ENCODE measurements at regions not wholly inside any gene's neighbourhood (a gene's known extent, or its start where the extent isn't known, plus 50 kb on each side); places are given as distances from the start of the nearest gene placed in this dataset.

DNA sequence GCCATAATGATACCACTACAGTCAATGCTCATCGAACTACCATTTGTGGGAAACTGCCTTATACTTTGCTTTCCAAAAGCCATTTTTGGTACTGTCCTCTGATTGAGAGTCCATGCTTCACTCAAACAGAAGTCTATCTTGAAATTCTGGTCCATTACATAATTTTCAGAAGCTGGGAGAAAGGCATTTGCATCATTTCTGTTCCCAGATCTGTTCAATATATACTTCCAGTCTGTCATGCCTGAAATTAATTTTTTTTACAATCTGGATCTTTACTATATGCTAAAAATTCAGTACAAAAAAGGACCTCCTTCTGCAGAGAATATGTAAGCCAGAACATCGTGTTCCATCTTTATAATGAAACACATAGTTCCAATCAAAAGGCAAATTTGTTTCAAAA is 528.9 kb upstream of the MEF2C start:
- H3K27me3 ChIP-seq (ENCODE audit: insufficient read depth, poor library complexity, severe bottlenecking), result no peaks in the 10 kb centered on the region
- TF ChIP-seq POLR2AphosphoS5 (IDR thresholded peaks at IDR 0.05; ENCODE audit: low read depth) (no peak), GABPA (IDR thresholded peaks at IDR 0.05; ENCODE audit: low read depth) (no peak), SPI1 (IDR thresholded peaks at IDR 0.05; ENCODE audit: borderline replicate concordance, low read depth) (no peak)
- TF ChIP-seq, protein P1, sequence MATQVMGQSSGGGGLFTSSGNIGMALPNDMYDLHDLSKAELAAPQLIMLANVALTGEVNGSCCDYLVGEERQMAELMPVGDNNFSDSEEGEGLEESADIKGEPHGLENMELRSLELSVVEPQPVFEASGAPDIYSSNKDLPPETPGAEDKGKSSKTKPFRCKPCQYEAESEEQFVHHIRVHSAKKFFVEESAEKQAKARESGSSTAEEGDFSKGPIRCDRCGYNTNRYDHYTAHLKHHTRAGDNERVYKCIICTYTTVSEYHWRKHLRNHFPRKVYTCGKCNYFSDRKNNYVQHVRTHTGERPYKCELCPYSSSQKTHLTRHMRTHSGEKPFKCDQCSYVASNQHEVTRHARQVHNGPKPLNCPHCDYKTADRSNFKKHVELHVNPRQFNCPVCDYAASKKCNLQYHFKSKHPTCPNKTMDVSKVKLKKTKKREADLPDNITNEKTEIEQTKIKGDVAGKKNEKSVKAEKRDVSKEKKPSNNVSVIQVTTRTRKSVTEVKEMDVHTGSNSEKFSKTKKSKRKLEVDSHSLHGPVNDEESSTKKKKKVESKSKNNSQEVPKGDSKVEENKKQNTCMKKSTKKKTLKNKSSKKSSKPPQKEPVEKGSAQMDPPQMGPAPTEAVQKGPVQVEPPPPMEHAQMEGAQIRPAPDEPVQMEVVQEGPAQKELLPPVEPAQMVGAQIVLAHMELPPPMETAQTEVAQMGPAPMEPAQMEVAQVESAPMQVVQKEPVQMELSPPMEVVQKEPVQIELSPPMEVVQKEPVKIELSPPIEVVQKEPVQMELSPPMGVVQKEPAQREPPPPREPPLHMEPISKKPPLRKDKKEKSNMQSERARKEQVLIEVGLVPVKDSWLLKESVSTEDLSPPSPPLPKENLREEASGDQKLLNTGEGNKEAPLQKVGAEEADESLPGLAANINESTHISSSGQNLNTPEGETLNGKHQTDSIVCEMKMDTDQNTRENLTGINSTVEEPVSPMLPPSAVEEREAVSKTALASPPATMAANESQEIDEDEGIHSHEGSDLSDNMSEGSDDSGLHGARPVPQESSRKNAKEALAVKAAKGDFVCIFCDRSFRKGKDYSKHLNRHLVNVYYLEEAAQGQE (IDR thresholded peaks at IDR 0.05; ENCODE audit: insufficient replicate concordance, low read depth), result no peak
- TF ChIP-seq, protein P2, sequence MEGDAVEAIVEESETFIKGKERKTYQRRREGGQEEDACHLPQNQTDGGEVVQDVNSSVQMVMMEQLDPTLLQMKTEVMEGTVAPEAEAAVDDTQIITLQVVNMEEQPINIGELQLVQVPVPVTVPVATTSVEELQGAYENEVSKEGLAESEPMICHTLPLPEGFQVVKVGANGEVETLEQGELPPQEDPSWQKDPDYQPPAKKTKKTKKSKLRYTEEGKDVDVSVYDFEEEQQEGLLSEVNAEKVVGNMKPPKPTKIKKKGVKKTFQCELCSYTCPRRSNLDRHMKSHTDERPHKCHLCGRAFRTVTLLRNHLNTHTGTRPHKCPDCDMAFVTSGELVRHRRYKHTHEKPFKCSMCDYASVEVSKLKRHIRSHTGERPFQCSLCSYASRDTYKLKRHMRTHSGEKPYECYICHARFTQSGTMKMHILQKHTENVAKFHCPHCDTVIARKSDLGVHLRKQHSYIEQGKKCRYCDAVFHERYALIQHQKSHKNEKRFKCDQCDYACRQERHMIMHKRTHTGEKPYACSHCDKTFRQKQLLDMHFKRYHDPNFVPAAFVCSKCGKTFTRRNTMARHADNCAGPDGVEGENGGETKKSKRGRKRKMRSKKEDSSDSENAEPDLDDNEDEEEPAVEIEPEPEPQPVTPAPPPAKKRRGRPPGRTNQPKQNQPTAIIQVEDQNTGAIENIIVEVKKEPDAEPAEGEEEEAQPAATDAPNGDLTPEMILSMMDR (IDR thresholded peaks at IDR 0.05; ENCODE audit: insufficient read depth, low read length), result no peak
- DNase-seq (ENCODE audit: low read depth in 1 of 2, low spot score in 1 of 2), result no peak

DNA sequence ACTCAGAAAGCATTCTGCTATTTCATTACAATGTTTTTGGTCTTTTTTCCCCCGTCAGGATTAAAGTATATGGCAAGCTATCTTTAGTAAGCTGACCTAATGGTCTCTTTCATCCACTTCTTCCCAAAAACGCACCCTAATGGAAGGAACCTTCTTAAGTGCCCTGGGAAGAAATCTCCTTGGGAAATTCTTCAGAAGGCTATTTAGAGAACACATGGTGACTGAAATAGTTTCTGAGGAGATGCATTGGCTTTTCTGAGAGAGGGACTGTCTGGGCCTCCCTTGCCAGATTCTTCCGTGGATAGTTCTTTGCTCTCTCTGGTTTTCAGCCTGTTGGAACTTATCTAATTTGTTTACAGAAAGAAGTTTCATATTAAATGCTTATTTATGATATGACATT is 524.1 kb upstream of the MEF2C start:
- TF ChIP-seq, protein P2 (IDR thresholded peaks at IDR 0.05; ENCODE audit: insufficient read depth, low read length), result no peak
- TF ChIP-seq, protein P1 (IDR thresholded peaks at IDR 0.05; ENCODE audit: insufficient replicate concordance, low read depth), result no peak
- TF ChIP-seq GABPA (IDR thresholded peaks at IDR 0.05; ENCODE audit: low read depth), result no peak
- TF ChIP-seq SPI1 (IDR thresholded peaks at IDR 0.05; ENCODE audit: borderline replicate concordance, low read depth), result no peak
- TF ChIP-seq POLR2AphosphoS5 (IDR thresholded peaks at IDR 0.05; ENCODE audit: low read depth), result no peak

More for the DNA sequence above, 528.9 kb upstream of the MEF2C start:
- H3K4me3 ChIP-seq (replicated peaks; ENCODE audit: insufficient read depth, low read length), result no peak overlapping the region
- H3K27ac ChIP-seq (replicated peaks), result no peak overlapping the region

DNA sequence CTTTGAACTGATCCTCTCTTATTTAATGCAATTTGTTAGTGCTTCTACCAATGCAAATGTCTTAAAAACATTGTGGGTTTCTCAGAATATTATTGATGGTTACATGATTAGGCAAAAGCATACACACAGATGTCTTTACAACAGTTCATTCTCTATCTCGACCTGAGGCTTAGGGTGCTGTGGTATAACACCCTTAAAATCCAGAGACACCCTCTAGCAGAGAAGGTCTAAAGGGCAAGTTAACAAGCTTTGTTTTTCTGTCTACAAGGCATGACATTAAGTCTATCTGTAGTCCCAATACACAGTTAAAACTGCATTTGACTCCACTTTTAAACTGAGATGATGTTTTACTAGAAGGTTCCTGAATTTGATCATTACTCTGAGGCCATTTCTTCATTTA is 518.7 kb upstream of the MEF2C start:
- Histone ChIP-seq H3K27me3 (ENCODE audit: insufficient read depth, poor library complexity, severe bottlenecking) (no peaks in the 10 kb centered on the region), H3K27ac (replicated peaks) (no peak overlapping the region), H3K4me3 (replicated peaks; ENCODE audit: insufficient read depth, low read length) (no peak overlapping the region)
- DNase-seq (ENCODE audit: low read depth in 1 of 2, low spot score in 1 of 2), result no peak
- TF ChIP-seq GABPA (IDR thresholded peaks at IDR 0.05; ENCODE audit: low read depth) (no peak), SPI1 (IDR thresholded peaks at IDR 0.05; ENCODE audit: borderline replicate concordance, low read depth) (no peak)

More for the DNA sequence above, 524.1 kb upstream of the MEF2C start:
- Histone ChIP-seq H3K4me3 (replicated peaks; ENCODE audit: insufficient read depth, low read length) (no peak overlapping the region), H3K27ac (replicated peaks) (no peak overlapping the region), H3K27me3 (ENCODE audit: insufficient read depth, poor library complexity, severe bottlenecking) (no peaks in the 10 kb centered on the region)
- no peak for DNase-seq (ENCODE audit: low read depth in 1 of 2, low spot score in 1 of 2)

DNA sequence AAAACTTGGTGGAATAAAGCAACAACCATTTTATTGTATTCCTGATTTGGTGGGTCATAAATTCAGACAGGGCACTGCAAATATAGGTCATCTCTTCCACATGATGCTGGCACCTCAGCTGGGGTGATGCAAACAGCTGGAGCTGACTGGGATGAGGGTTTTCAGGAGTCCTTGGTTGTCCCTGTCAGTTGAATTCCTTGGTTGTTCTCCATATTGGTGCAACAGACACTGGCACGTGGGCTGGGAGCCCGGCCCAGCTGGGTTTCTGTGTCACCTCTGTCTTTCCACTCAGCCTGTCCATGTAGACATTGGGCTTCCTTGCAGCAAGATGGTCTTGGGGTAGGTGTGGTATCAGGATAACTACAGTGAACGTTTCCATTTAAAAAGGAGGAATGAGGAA is 518.0 kb upstream of the MEF2C start:
- Histone ChIP-seq H3K27ac (replicated peaks) (no peak overlapping the region), H3K27me3 (ENCODE audit: insufficient read depth, poor library complexity, severe bottlenecking) (no peaks in the 10 kb centered on the region), H3K4me3 (replicated peaks; ENCODE audit: insufficient read depth, low read length) (no peak overlapping the region)
- no peak for TF ChIP-seq SPI1 (IDR thresholded peaks at IDR 0.05; ENCODE audit: borderline replicate concordance, low read depth)
- TF ChIP-seq, protein P1 (IDR thresholded peaks at IDR 0.05; ENCODE audit: insufficient replicate concordance, low read depth), result no peak
- TF ChIP-seq, protein P2 (IDR thresholded peaks at IDR 0.05; ENCODE audit: insufficient read depth, low read length), result no peak
- TF ChIP-seq POLR2AphosphoS5 (IDR thresholded peaks at IDR 0.05; ENCODE audit: low read depth), result no peak
- no peak for TF ChIP-seq GABPA (IDR thresholded peaks at IDR 0.05; ENCODE audit: low read depth)
- DNase-seq (ENCODE audit: low read depth in 1 of 2, low spot score in 1 of 2), result no peak
